Activated CD8-positive, alpha-beta T cell treated with anti-CD3 and anti-CD28 coated beads for 36 hours (primary cell): ENCODE measurements at regions not wholly inside any gene's neighbourhood (a gene's known extent, or its start where the extent isn't known, plus 50 kb on each side); places are given as distances from the start of the nearest gene placed in this dataset.
A peak's percentile ranks its signal among the peaks of the same experiment; 100 is the strongest.

Source experiments
- ATAC-seq: fragments of 200-7000 bp; cut with Tn5 transposase; one replicate; pipeline ENCODE4 v1.10.0; 2021; ENCODE audit warnings: mild to moderate bottlenecking, moderate library complexity
- CTCF ChIA-PET: fragments of 350-600 bp; sonication (Branson Sonifier 250); formaldehyde crosslinking; loops from one replicate; lab custom pipeline; 2021; ENCODE audit warnings: antibody characterized with exemption; lab: Charles Lee
- POLR2A ChIA-PET: fragments of 350-600 bp; sonication (Branson Sonifier 250); formaldehyde crosslinking; loops from one replicate; lab custom pipeline; 2021; ENCODE audit warnings: antibody characterized with exemption; lab: Charles Lee
- DNase-seq: peaks from one replicate; pipeline ENCODE4 v3.0.0-alpha.2; 2020
- H3K27ac Mint-ChIP-seq: one replicate; pipeline ENCODE4 v1.8.0; 2021; ENCODE audit warnings: mild to moderate bottlenecking, mixed read lengths
- H3K27me3 Mint-ChIP-seq: one replicate; pipeline ENCODE4 v1.8.0; 2021; ENCODE audit warnings: mixed read lengths
- H3K36me3 Mint-ChIP-seq: one replicate; pipeline ENCODE4 v1.8.0; 2021; ENCODE audit warnings: low read depth, mixed read lengths
- H3K4me1 Mint-ChIP-seq: one replicate; pipeline ENCODE4 v1.8.0; 2021; ENCODE audit warnings: low read depth, mixed read lengths
- H3K4me3 Mint-ChIP-seq: one replicate; pipeline ENCODE4 v1.8.0; 2021; ENCODE audit warnings: mild to moderate bottlenecking, moderate library complexity, mixed read lengths
- H3K9me3 Mint-ChIP-seq: one replicate; pipeline ENCODE4 v1.8.0; 2021; ENCODE audit warnings: mixed read lengths
- CTCF ChIP-seq: fragments of 200-600 bp; IDR thresholded peaks from one replicate; pipeline ENCODE4 v1.8.0; 2022; ENCODE audit warnings: antibody characterized with exemption, mild to moderate bottlenecking
- intact Hi-C: fragments of 100-400 bp; cut with micrococcal nuclease; formaldehyde crosslinking; loops from one replicate; pipeline ENCODE4 v1.10.0; 2022

GRCh38 chr14:62179367-62180018 is 417.3 kb downstream of the SNAPC1 start:
- peak; percentile 64 for DNase-seq
- POLR2A ChIA-PET: no interaction called here
- Mint-ChIP-seq H3K4me1 (no peaks in the 10 kb centered on the region), H3K9me3 (no peaks in the 10 kb centered on the region), H3K36me3 (no peaks in the 10 kb centered on the region), H3K27me3 (peaks cover 16% of the 10 kb centered on the region), H3K4me3 (no peak overlapping the region), H3K27ac (no peak overlapping the region)
- ATAC-seq: peak; percentile 45
- TF ChIP-seq CTCF: peak; percentile 46
- CTCF ChIA-PET: interaction anchor here (1.3 to 2.6 kb wide), 3 partner anchors 9 to 1100 kb away, joined by 4 to 11 read pairs (median 6); no protein-coding TSS in a partner anchor
- intact Hi-C loops: no loop called here

- DNase-seq (no peak), ATAC-seq (no peak)
- no peak overlapping the region for H3K27ac Mint-ChIP-seq
- H3K36me3 Mint-ChIP-seq: no peaks in the 10 kb centered on the region
- H3K4me3 Mint-ChIP-seq: no peak overlapping the region
- no peaks in the 10 kb centered on the region for H3K4me1 Mint-ChIP-seq
- POLR2A ChIA-PET: no interaction called here
- CTCF ChIA-PET: no interaction called here
- no peak for TF ChIP-seq CTCF
- intact Hi-C loops: no loop called here
- peaks cover 16% of the 10 kb centered on the region for H3K27me3 Mint-ChIP-seq
- H3K9me3 Mint-ChIP-seq: no peaks in the 10 kb centered on the region
Measured at GRCh38 chr14:62181591-62181990, 419.4 kb downstream of the SNAPC1 start.

GRCh38 chr14:62185078-62185477 is 422.9 kb downstream of the SNAPC1 start:
- Mint-ChIP-seq H3K9me3 (no peaks in the 10 kb centered on the region), H3K4me1 (no peaks in the 10 kb centered on the region), H3K36me3 (no peaks in the 10 kb centered on the region), H3K27ac (no peak overlapping the region), H3K27me3 (peaks cover 8% of the 10 kb centered on the region), H3K4me3 (no peak overlapping the region)
- POLR2A ChIA-PET: no interaction called here
- ATAC-seq: no peak
- intact Hi-C loops: no loop called here
- no peak for TF ChIP-seq CTCF
- CTCF ChIA-PET: no interaction called here
- no peak for DNase-seq

GRCh38 chr14:62187265-62187664 is 425.0 kb downstream of the SNAPC1 start:
- ATAC-seq (no peak), DNase-seq (no peak)
- ChIA-PET POLR2A (no interaction called here), CTCF (no interaction called here)
- Mint-ChIP-seq H3K4me3 (no peak overlapping the region), H3K9me3 (no peaks in the 10 kb centered on the region), H3K27ac (no peak overlapping the region), H3K36me3 (no peaks in the 10 kb centered on the region), H3K4me1 (no peaks in the 10 kb centered on the region), H3K27me3 (peaks cover 9% of the 10 kb centered on the region)
- intact Hi-C loops: no loop called here
- no peak for TF ChIP-seq CTCF

- Mint-ChIP-seq H3K27me3 (peaks cover 6% of the 10 kb centered on the region), H3K27ac (no peak overlapping the region), H3K9me3 (no peaks in the 10 kb centered on the region), H3K4me1 (no peaks in the 10 kb centered on the region), H3K4me3 (no peak overlapping the region), H3K36me3 (no peaks in the 10 kb centered on the region)
- ATAC-seq (no peak), DNase-seq (no peak)
- intact Hi-C loops: no loop called here
- POLR2A ChIA-PET: no interaction called here
- no peak for TF ChIP-seq CTCF
- CTCF ChIA-PET: no interaction called here
Measured at GRCh38 chr14:62189698-62190097, 427.5 kb downstream of the SNAPC1 start.
